ENCODE measurements at regions not wholly inside any gene's neighbourhood (a gene's known extent, or its start where the extent isn't known, plus 50 kb on each side); places are given as distances from the start of the nearest gene placed in this dataset.

GRCh38 chr6:165746331-165746730 lies 83.3 kb upstream of the PDE10A start:
- CTCF ChIA-PET: interaction anchor here (2.8 kb wide), 1 partner anchor 17 kb away, joined by 12 read pairs; no protein-coding TSS in a partner anchor
- POLR2A ChIA-PET: no interaction called here
- no peaks in the 10 kb centered on the region for H3K9me3 ChIP-seq (ENCODE audit: control insufficient read depth, insufficient read depth, low read depth, low read length)
- H3K27ac ChIP-seq (ENCODE audit: extremely low read depth, low read depth, low read length): no peak overlapping the region
- TF ChIP-seq, protein P1, sequence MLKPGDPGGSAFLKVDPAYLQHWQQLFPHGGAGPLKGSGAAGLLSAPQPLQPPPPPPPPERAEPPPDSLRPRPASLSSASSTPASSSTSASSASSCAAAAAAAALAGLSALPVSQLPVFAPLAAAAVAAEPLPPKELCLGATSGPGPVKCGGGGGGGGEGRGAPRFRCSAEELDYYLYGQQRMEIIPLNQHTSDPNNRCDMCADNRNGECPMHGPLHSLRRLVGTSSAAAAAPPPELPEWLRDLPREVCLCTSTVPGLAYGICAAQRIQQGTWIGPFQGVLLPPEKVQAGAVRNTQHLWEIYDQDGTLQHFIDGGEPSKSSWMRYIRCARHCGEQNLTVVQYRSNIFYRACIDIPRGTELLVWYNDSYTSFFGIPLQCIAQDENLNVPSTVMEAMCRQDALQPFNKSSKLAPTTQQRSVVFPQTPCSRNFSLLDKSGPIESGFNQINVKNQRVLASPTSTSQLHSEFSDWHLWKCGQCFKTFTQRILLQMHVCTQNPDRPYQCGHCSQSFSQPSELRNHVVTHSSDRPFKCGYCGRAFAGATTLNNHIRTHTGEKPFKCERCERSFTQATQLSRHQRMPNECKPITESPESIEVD (tag by site-specific recombination; IDR thresholded peaks at IDR 0.05): no peak
- TF ChIP-seq ZNF416 (tag by site-specific recombination; IDR thresholded peaks at IDR 0.05): no peak
- TF ChIP-seq ZNF404 (tag by site-specific recombination; IDR thresholded peaks at IDR 0.05): no peak
- no peak for TF ChIP-seq ZNF610 (tag by site-specific recombination; IDR thresholded peaks at IDR 0.05; ENCODE audit: borderline replicate concordance)
- TF ChIP-seq, protein P2, sequence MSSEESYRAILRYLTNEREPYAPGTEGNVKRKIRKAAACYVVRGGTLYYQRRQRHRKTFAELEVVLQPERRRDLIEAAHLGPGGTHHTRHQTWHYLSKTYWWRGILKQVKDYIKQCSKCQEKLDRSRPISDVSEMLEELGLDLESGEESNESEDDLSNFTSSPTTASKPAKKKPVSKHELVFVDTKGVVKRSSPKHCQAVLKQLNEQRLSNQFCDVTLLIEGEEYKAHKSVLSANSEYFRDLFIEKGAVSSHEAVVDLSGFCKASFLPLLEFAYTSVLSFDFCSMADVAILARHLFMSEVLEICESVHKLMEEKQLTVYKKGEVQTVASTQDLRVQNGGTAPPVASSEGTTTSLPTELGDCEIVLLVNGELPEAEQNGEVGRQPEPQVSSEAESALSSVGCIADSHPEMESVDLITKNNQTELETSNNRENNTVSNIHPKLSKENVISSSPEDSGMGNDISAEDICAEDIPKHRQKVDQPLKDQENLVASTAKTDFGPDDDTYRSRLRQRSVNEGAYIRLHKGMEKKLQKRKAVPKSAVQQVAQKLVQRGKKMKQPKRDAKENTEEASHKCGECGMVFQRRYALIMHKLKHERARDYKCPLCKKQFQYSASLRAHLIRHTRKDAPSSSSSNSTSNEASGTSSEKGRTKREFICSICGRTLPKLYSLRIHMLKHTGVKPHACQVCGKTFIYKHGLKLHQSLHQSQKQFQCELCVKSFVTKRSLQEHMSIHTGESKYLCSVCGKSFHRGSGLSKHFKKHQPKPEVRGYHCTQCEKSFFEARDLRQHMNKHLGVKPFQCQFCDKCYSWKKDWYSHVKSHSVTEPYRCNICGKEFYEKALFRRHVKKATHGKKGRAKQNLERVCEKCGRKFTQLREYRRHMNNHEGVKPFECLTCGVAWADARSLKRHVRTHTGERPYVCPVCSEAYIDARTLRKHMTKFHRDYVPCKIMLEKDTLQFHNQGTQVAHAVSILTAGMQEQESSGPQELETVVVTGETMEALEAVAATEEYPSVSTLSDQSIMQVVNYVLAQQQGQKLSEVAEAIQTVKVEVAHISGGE (tag by site-specific recombination; conservative IDR thresholded peaks at IDR 0.05; ENCODE audit: low read depth): no peak
- no peak overlapping the region for H3K4me3 ChIP-seq (ENCODE audit: low read depth, low read length)
- H3K36me3 ChIP-seq (ENCODE audit: control insufficient read depth in 2 of 2, insufficient read depth in 1 of 2, low read length in 2 of 2): no peaks in the 10 kb centered on the region
- no peaks in the 10 kb centered on the region for H3K4me1 ChIP-seq (ENCODE audit: control insufficient read depth, insufficient read depth, low read length)

DNA sequence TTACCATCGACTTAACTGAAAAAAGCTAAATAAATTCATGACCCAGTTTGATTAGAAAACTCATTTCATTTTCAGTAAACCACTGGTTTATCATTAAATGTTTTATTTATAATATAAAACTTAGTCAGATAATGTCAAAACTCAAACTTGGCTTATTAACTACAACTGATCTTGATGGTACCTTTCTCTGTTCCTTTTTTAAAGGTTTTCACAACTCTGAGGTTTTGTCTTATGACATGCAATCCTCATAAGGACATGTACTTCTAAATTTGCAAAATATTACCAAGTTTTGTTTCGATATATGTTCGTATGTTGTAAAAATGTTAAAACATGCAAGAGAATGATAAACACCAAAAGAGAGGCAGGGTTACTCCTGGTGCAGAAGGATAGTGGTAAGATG lies 82.5 kb upstream of the PDE10A start:
- Histone ChIP-seq H3K4me1 (ENCODE audit: control insufficient read depth, insufficient read depth, low read length) (no peaks in the 10 kb centered on the region), H3K27ac (ENCODE audit: extremely low read depth, low read depth, low read length) (no peak overlapping the region), H3K4me3 (ENCODE audit: low read depth, low read length) (no peak overlapping the region), H3K9me3 (ENCODE audit: control insufficient read depth, insufficient read depth, low read depth, low read length) (no peaks in the 10 kb centered on the region), H3K36me3 (ENCODE audit: control insufficient read depth in 2 of 2, insufficient read depth in 1 of 2, low read length in 2 of 2) (no peaks in the 10 kb centered on the region)
- POLR2A ChIA-PET: no interaction called here
- no peak for TF ChIP-seq KLF8 (tag by site-specific recombination; IDR thresholded peaks at IDR 0.05)
- CTCF ChIA-PET: interaction anchor here (2.8 kb wide), 1 partner anchor 16 kb away, joined by 12 read pairs; no protein-coding TSS in a partner anchor

DNA sequence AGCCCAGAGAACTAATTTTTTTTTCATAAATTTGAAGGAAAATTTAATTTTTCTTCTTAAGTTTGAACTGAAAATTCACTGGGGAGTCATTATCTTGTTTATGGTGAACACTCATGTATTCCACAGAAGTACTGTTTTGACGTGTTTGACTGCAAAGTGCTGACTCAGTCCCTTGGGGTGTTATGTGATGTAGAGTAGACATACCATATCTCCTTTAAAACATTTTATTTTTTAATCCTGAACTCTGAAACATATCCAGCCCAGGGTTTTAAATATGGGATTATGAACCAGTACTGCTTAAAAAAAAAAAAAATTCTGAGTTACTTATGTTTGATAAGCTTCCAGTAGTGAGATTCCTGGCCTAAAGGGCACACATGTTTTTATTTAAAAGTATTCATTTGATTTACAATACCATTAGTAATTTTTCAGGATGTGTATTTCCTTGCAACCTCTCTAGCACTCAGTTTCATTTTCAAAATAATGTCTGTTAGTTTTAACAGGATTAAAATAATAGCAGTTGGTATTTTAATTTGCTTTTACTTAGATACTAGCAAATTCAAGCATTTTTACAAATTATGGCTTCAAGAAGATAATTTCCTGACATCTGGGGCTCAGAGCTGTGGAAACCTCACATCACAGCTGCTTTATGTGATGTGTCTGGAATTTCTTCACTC lies 81.7 kb upstream of the PDE10A start:
- Histone ChIP-seq H3K36me3 (ENCODE audit: control insufficient read depth in 2 of 2, insufficient read depth in 1 of 2, low read length in 2 of 2) (no peaks in the 10 kb centered on the region), H3K4me1 (ENCODE audit: control insufficient read depth, insufficient read depth, low read length) (no peaks in the 10 kb centered on the region), H3K27ac (ENCODE audit: extremely low read depth, low read depth, low read length) (no peak overlapping the region), H3K4me3 (ENCODE audit: low read depth, low read length) (no peak overlapping the region), H3K9me3 (ENCODE audit: control insufficient read depth, insufficient read depth, low read depth, low read length) (no peaks in the 10 kb centered on the region)
- POLR2A ChIA-PET: no interaction called here
- CTCF ChIA-PET: interaction anchor here (2.8 kb wide), 1 partner anchor 16 kb away, joined by 12 read pairs; no protein-coding TSS in a partner anchor
- TF ChIP-seq ZXDB (tag by site-specific recombination; IDR thresholded peaks at IDR 0.05): no peak
- TF ChIP-seq ZBTB1 (tag by site-specific recombination; IDR thresholded peaks at IDR 0.05): no peak
- no peak for TF ChIP-seq ZNF311 (tag by site-specific recombination; IDR thresholded peaks at IDR 0.05; ENCODE audit: borderline replicate concordance)
- TF ChIP-seq ZNF610 (tag by site-specific recombination; IDR thresholded peaks at IDR 0.05; ENCODE audit: borderline replicate concordance): no peak
- TF ChIP-seq ZNF24 (tag by site-specific recombination; IDR thresholded peaks at IDR 0.05): no peak
- no peak for TF ChIP-seq REST (tag by site-specific recombination; IDR thresholded peaks at IDR 0.05)
- TF ChIP-seq ZNF155 (tag by site-specific recombination; IDR thresholded peaks at IDR 0.05): no peak
- TF ChIP-seq ZNF423 (tag by site-specific recombination; IDR thresholded peaks at IDR 0.05): no peak
- TF ChIP-seq, protein P3, sequence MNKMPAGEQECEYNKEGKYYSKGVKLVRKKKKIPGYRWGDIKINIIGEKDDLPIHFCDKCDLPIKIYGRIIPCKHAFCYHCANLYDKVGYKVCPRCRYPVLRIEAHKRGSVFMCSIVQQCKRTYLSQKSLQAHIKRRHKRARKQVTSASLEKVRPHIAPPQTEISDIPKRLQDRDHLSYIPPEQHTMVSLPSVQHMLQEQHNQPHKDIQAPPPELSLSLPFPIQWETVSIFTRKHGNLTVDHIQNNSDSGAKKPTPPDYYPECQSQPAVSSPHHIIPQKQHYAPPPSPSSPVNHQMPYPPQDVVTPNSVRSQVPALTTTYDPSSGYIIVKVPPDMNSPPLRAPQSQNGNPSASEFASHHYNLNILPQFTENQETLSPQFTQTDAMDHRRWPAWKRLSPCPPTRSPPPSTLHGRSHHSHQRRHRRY (tag by site-specific recombination; IDR thresholded peaks at IDR 0.05): no peak
- no peak for TF ChIP-seq ZNF571 (tag by site-specific recombination; IDR thresholded peaks at IDR 0.05)
- no peak for TF ChIP-seq ZNF146 (tag by site-specific recombination; IDR thresholded peaks at IDR 0.05)
- TF ChIP-seq MEIS1 (CRISPR knock-in tag; IDR thresholded peaks at IDR 0.05; ENCODE audit: borderline replicate concordance): no peak
- TF ChIP-seq HIC1 (tag by site-specific recombination; IDR thresholded peaks at IDR 0.05): no peak
- no peak for TF ChIP-seq ZNF133 (tag by site-specific recombination; IDR thresholded peaks at IDR 0.05)

Measured in HEK293 (cell line).